ENCODE measurements at regions not wholly inside any gene's neighbourhood (a gene's known extent, or its start where the extent isn't known, plus 50 kb on each side); places are given as distances from the start of the nearest gene placed in this dataset.
"Not testable (repeated sequence)": the region's sequence is repeated elsewhere in the genome, so short reads cannot be mapped to it uniquely, and the experiment has no call there.

DNA sequence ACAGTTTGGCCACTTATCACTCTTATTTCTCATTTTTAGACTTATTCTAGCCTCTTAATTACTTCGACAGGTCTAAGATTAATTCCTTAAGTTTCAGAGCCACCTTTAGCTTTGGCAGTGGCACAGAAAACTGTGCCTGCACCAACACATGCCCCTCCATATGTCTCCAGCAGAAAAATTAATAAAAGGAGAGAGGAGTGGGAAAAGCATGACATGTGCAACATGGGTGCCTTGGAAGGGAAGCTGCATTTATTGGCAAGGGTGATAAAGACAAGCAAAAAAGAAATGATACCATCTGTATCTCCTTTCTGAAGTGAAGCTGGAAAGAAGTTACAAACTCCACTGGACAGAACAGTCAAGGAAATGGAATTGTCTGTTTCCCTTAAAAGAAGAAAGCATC is 121.7 kb upstream of the CFAP20DC start:
- Histone ChIP-seq H3K9ac (ENCODE audit: low read length) (no peak overlapping the region), H3F3A (ENCODE audit: insufficient read depth, low read length, poor library complexity, severe bottlenecking) (no peaks in the 10 kb centered on the region), H4K20me1 (ENCODE audit: insufficient read depth) (no peaks in the 10 kb centered on the region), H3K9me3 (ENCODE audit: low read length) (no peaks in the 10 kb centered on the region), H3K4me3 (ENCODE audit: low read length) (no peak overlapping the region), H3K79me2 (replicated peaks; ENCODE audit: insufficient read depth, low read length) (no peaks in the 10 kb centered on the region), H3K36me3 (ENCODE audit: insufficient read depth, low read length) (no peaks in the 10 kb centered on the region), H3K27ac (ENCODE audit: low read length) (no peak overlapping the region), H3K27me3 (ENCODE audit: insufficient read depth, low read depth, low read length) (no peaks in the 10 kb centered on the region), H3K9me2 (ENCODE audit: insufficient read depth, low read length) (no peaks in the 10 kb centered on the region), H3K4me2 (ENCODE audit: low read length) (no peak overlapping the region), H2AFZ (ENCODE audit: low read depth, low read length) (no peak overlapping the region)
- TF ChIP-seq, protein P1, sequence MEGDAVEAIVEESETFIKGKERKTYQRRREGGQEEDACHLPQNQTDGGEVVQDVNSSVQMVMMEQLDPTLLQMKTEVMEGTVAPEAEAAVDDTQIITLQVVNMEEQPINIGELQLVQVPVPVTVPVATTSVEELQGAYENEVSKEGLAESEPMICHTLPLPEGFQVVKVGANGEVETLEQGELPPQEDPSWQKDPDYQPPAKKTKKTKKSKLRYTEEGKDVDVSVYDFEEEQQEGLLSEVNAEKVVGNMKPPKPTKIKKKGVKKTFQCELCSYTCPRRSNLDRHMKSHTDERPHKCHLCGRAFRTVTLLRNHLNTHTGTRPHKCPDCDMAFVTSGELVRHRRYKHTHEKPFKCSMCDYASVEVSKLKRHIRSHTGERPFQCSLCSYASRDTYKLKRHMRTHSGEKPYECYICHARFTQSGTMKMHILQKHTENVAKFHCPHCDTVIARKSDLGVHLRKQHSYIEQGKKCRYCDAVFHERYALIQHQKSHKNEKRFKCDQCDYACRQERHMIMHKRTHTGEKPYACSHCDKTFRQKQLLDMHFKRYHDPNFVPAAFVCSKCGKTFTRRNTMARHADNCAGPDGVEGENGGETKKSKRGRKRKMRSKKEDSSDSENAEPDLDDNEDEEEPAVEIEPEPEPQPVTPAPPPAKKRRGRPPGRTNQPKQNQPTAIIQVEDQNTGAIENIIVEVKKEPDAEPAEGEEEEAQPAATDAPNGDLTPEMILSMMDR (IDR thresholded peaks at IDR 0.05; ENCODE audit: poor library complexity, severe bottlenecking): no peak
- TF ChIP-seq EP300 (conservative IDR thresholded peaks at IDR 0.05; ENCODE audit: poor library complexity, severe bottlenecking): no peak
- no peak for TF ChIP-seq POLR2AphosphoS5 (IDR thresholded peaks at IDR 0.05)

DNA sequence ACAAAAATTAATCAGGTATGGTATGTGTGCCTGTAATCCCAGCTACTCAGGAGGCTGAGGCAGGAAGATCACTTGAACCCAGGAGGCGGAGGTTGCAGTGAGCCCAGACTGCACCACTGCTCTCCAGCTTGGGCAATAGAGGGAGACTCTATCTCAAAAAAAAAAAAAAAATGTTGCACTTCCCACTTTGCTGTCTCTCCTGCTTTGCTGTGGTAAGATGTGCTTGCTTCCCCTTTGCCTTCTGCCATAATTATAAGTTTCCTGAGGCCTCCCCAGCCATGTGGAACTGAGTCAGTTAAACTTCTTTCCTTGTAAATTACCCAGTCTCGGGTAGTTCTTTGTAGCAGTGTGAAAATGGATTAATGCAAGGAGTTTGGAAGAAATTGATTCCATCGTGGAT is 120.3 kb upstream of the CFAP20DC start:
- H3K9me2 ChIP-seq (ENCODE audit: insufficient read depth, low read length); H3K27me3 ChIP-seq (ENCODE audit: insufficient read depth, low read depth, low read length); H3F3A ChIP-seq (ENCODE audit: insufficient read depth, low read length, poor library complexity, severe bottlenecking); H3K4me3 ChIP-seq (ENCODE audit: low read length); H3K4me2 ChIP-seq (ENCODE audit: low read length); H4K20me1 ChIP-seq (ENCODE audit: insufficient read depth); H3K79me2 ChIP-seq (replicated peaks; ENCODE audit: insufficient read depth, low read length); H2AFZ ChIP-seq (ENCODE audit: low read depth, low read length); H3K9ac ChIP-seq (ENCODE audit: low read length); H3K27ac ChIP-seq (ENCODE audit: low read length); H3K9me3 ChIP-seq (ENCODE audit: low read length); H3K36me3 ChIP-seq (ENCODE audit: insufficient read depth, low read length): not testable (repeated sequence)

DNA sequence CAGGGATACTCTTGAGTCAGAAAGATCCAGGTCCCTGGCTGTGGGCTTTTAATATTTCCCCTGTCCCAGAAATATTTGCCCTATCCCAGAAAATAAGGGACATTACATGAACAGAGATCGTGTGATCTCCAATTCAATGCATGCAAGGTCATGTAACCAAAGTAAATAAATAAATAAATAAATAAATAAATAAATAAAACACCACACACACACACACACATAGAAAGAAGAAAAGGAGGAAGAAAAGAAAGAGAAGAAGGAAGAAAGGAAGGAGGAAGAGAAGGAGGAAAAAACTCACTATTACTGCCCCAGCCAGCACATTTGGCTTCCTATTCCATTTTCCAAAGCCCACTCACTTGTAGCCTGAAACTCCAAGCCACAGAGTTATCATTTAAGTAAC is 117.9 kb upstream of the CFAP20DC start:
- Histone ChIP-seq H3K4me2 (ENCODE audit: low read length) (no peak overlapping the region), H3K4me3 (ENCODE audit: low read length) (no peak overlapping the region), H3K9me2 (ENCODE audit: insufficient read depth, low read length) (no peaks in the 10 kb centered on the region), H2AFZ (ENCODE audit: low read depth, low read length) (no peak overlapping the region), H3K36me3 (ENCODE audit: insufficient read depth, low read length) (no peaks in the 10 kb centered on the region), H3K9me3 (ENCODE audit: low read length) (no peaks in the 10 kb centered on the region), H4K20me1 (ENCODE audit: insufficient read depth) (no peaks in the 10 kb centered on the region), H3K9ac (ENCODE audit: low read length) (no peak overlapping the region), H3K27me3 (ENCODE audit: insufficient read depth, low read depth, low read length) (no peaks in the 10 kb centered on the region), H3F3A (ENCODE audit: insufficient read depth, low read length, poor library complexity, severe bottlenecking) (no peaks in the 10 kb centered on the region), H3K79me2 (replicated peaks; ENCODE audit: insufficient read depth, low read length) (no peaks in the 10 kb centered on the region), H3K27ac (ENCODE audit: low read length) (no peak overlapping the region)
- TF ChIP-seq, protein P1 (IDR thresholded peaks at IDR 0.05; ENCODE audit: poor library complexity, severe bottlenecking): no peak
- TF ChIP-seq EP300 (conservative IDR thresholded peaks at IDR 0.05; ENCODE audit: poor library complexity, severe bottlenecking) (no peak), EZH2 (IDR thresholded peaks at IDR 0.05; ENCODE audit: borderline replicate concordance, insufficient read depth, low read length, poor library complexity, severe bottlenecking) (no peak), POLR2AphosphoS5 (IDR thresholded peaks at IDR 0.05) (no peak), SMC3 (conservative IDR thresholded peaks at IDR 0.05; ENCODE audit: poor library complexity) (no peak), RAD21 (conservative IDR thresholded peaks at IDR 0.05) (no peak), MXI1 (conservative IDR thresholded peaks at IDR 0.05; ENCODE audit: poor library complexity, severe bottlenecking) (no peak), TAF1 (IDR thresholded peaks at IDR 0.05; ENCODE audit: low read depth) (no peak)
- TF ChIP-seq, protein P2, sequence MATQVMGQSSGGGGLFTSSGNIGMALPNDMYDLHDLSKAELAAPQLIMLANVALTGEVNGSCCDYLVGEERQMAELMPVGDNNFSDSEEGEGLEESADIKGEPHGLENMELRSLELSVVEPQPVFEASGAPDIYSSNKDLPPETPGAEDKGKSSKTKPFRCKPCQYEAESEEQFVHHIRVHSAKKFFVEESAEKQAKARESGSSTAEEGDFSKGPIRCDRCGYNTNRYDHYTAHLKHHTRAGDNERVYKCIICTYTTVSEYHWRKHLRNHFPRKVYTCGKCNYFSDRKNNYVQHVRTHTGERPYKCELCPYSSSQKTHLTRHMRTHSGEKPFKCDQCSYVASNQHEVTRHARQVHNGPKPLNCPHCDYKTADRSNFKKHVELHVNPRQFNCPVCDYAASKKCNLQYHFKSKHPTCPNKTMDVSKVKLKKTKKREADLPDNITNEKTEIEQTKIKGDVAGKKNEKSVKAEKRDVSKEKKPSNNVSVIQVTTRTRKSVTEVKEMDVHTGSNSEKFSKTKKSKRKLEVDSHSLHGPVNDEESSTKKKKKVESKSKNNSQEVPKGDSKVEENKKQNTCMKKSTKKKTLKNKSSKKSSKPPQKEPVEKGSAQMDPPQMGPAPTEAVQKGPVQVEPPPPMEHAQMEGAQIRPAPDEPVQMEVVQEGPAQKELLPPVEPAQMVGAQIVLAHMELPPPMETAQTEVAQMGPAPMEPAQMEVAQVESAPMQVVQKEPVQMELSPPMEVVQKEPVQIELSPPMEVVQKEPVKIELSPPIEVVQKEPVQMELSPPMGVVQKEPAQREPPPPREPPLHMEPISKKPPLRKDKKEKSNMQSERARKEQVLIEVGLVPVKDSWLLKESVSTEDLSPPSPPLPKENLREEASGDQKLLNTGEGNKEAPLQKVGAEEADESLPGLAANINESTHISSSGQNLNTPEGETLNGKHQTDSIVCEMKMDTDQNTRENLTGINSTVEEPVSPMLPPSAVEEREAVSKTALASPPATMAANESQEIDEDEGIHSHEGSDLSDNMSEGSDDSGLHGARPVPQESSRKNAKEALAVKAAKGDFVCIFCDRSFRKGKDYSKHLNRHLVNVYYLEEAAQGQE (IDR thresholded peaks at IDR 0.05; ENCODE audit: borderline replicate concordance): no peak

All from neural cell (in vitro differentiated cells).